HepG2 (cell line): ENCODE measurements at regions not wholly inside any gene's neighbourhood (a gene's known extent, or its start where the extent isn't known, plus 50 kb on each side); places are given as distances from the start of the nearest gene placed in this dataset.

Experiments
- ATAC-seq: fragments of 200-7000 bp; cut with Tn5 transposase; 3 replicates; pipeline ENCODE4 v1.9.1; 2020; ENCODE audit warnings: mild to moderate bottlenecking, moderate library complexity
- BruUV-seq: library from RNA; stranded (reverse); fragments of 400-500 nt; replicated peaks from 2 replicates; lab custom pipeline; 2021; lab: Mats Ljungman, UMichigan
- CTCF ChIA-PET: fragments of 300-600 bp; formaldehyde crosslinking; extraction: SDS; loops from one replicate; lab custom pipeline; 2021; ENCODE audit warnings: low total read pairs, inconsistent platforms, low intra/inter-chr PET ratio; lab: Yijun Ruan, JAX
- POLR2A ChIA-PET: fragments of 350-600 bp; sonication (Branson Sonifier 250); formaldehyde crosslinking; loops from one replicate; lab custom pipeline; 2020; ENCODE audit warnings: antibody characterized with exemption, inconsistent platforms; lab: Yijun Ruan, JAX
- DNase-seq: peaks from one replicate; pipeline ENCODE4 v3.0.0-alpha.2; 2015; ENCODE audit warnings: low spot score
- FAIRE-seq: peaks from 3 replicates; lab custom pipeline; 2011; peaks lifted over from hg19 to GRCh38; lab: Jason Lieb, UNC
- H2AFZ ChIP-seq: one replicate; pipeline ENCODE4 v1.6.1; 2011; ENCODE audit warnings: low read length, inconsistent platforms
- H3K27ac ChIP-seq: fragments of 300-600 bp; 3 replicates; pipeline ENCODE4 v1.8.0; 2011; ENCODE audit warnings: mixed run types, mild to moderate bottlenecking, mixed read lengths, low read length, inconsistent platforms; ENCODE audit not compliant: insufficient read depth; ENCODE audit errors: extremely low read length
- H3K27me3 ChIP-seq, 2 experiments: fragments of 200-600 bp in 1 of 2; 2 replicates in 1 of 2; 3 replicates in 1 of 2; pipeline versions ENCODE4 v1.6.0 to v1.8.0; 2011; ENCODE audit warnings: low read length in 2 of 2, mild to moderate bottlenecking in 2 of 2, moderate library complexity in 2 of 2, inconsistent platforms in 1 of 2; ENCODE audit not compliant: insufficient read depth in 2 of 2, control insufficient read depth in 1 of 2
- H3K36me3 ChIP-seq, 2 experiments: fragments of 200-600 bp in 1 of 2; replicated peaks in 1 of 2; 2 replicates in 1 of 2; 3 replicates in 1 of 2; pipeline versions ENCODE4 v1.5.1 to v1.8.0; 2011; ENCODE audit warnings: low read length in 2 of 2, inconsistent platforms in 1 of 2; ENCODE audit not compliant: insufficient read depth in 2 of 2, control insufficient read depth in 1 of 2
- H3K4me1 ChIP-seq: 2 replicates; pipeline ENCODE4 v1.5.1; 2012; ENCODE audit warnings: low read length, inconsistent platforms; ENCODE audit not compliant: insufficient read depth
- H3K4me2 ChIP-seq: 2 replicates; pipeline ENCODE4 v1.6.0; 2011; ENCODE audit warnings: low read depth, low read length, inconsistent platforms
- H3K4me3 ChIP-seq, 3 experiments: fragments of 200-600 bp in 1 of 3; sonication (generic), shearing (Covaris generic) in 1 of 3; replicated peaks in 1 of 3; 2 replicates each; pipeline ENCODE4 v1.5.1; 2011 to 2016; ENCODE audit warnings: low read length in 3 of 3, inconsistent platforms in 2 of 3, low read depth in 2 of 3, mild to moderate bottlenecking in 2 of 3, control low read depth in 1 of 3, mixed read lengths in 1 of 3; ENCODE audit not compliant: insufficient read depth in 1 of 3
- H3K79me2 ChIP-seq: one replicate; pipeline ENCODE4 v1.6.1; 2011; ENCODE audit warnings: low read length, inconsistent platforms; ENCODE audit not compliant: insufficient read depth
- H3K9ac ChIP-seq: 2 replicates; pipeline ENCODE4 v1.6.0; 2011; ENCODE audit warnings: mild to moderate bottlenecking, low read depth, low read length, inconsistent platforms; ENCODE audit not compliant: insufficient read depth
- H3K9me3 ChIP-seq: 2 replicates; pipeline ENCODE4 v1.5.1; 2012; ENCODE audit warnings: mild to moderate bottlenecking, low read length
- H4K20me1 ChIP-seq: 2 replicates; pipeline ENCODE4 v1.6.0; 2011; ENCODE audit warnings: inconsistent platforms, mild to moderate bottlenecking, low read length, moderate library complexity; ENCODE audit not compliant: insufficient read depth
- EP300 ChIP-seq, 3 experiments: sonication (generic) in 1 of 3; formaldehyde crosslinking in 1 of 3; IDR thresholded peaks; 2 replicates each; pipeline versions ENCODE4 v1.5.1 to v1.6.1; 2011 to 2020; ENCODE audit warnings: low read depth in 2 of 3, low read length in 2 of 3, borderline replicate concordance in 1 of 3, improper control_type of control experiment in 1 of 3, mild to moderate bottlenecking in 1 of 3, missing genetic modification reagents in 1 of 3, moderate library complexity in 1 of 3
- NPAS2 ChIP-seq: sonication (generic); formaldehyde crosslinking; IDR thresholded peaks from 2 replicates; pipeline ENCODE4 v1.8.0; 2022; ENCODE audit warnings: mild to moderate bottlenecking, missing genetic modification reagents, borderline replicate concordance
- PRMT3 ChIP-seq: sonication (generic); formaldehyde crosslinking; IDR thresholded peaks from 2 replicates; pipeline ENCODE4 v1.8.1; 2022; ENCODE audit warnings: low read depth, mild to moderate bottlenecking, moderate library complexity, missing genetic modification reagents, borderline replicate concordance
- RFX3 ChIP-seq: IDR thresholded peaks from 2 replicates; pipeline ENCODE4 v1.6.1; 2016; ENCODE audit warnings: missing biosample characterization, missing genetic modification reagents
- SAFB2 ChIP-seq: sonication (generic); formaldehyde crosslinking; IDR thresholded peaks from 2 replicates; pipeline ENCODE4 v1.5.1; 2020; ENCODE audit warnings: missing genetic modification reagents, low read depth, mild to moderate bottlenecking, borderline replicate concordance
- SP140L ChIP-seq: sonication (generic); formaldehyde crosslinking; IDR thresholded peaks from 2 replicates; pipeline ENCODE4 v1.4.0; 2020; ENCODE audit warnings: missing genetic modification reagents, borderline replicate concordance
- SRY ChIP-seq: sonication (generic); formaldehyde crosslinking; IDR thresholded peaks from 2 replicates; pipeline ENCODE4 v1.8.0; 2022; ENCODE audit warnings: mild to moderate bottlenecking, missing genetic modification reagents
- ZFP36L1 ChIP-seq: sonication (generic); formaldehyde crosslinking; IDR thresholded peaks from 2 replicates; pipeline ENCODE4 v1.8.0; 2022; ENCODE audit warnings: mild to moderate bottlenecking, missing genetic modification reagents, moderate library complexity
- ZFP37 ChIP-seq: sonication (generic); formaldehyde crosslinking; IDR thresholded peaks from 2 replicates; pipeline ENCODE4 v1.4.0; 2020; ENCODE audit warnings: missing genetic modification reagents, borderline replicate concordance
- ZNF251 ChIP-seq: sonication (generic); formaldehyde crosslinking; IDR thresholded peaks from 2 replicates; pipeline ENCODE4 v1.9.0; 2021; ENCODE audit warnings: mild to moderate bottlenecking, missing genetic modification reagents
- ZNF292 ChIP-seq: sonication (generic); formaldehyde crosslinking; IDR thresholded peaks from 2 replicates; pipeline ENCODE4 v1.8.1; 2022; ENCODE audit warnings: mild to moderate bottlenecking, low read depth, missing genetic modification reagents, borderline replicate concordance
- ZNF30 ChIP-seq: sonication (generic); formaldehyde crosslinking; IDR thresholded peaks from 2 replicates; pipeline ENCODE4 v1.5.0; 2020; ENCODE audit warnings: mild to moderate bottlenecking, missing genetic modification reagents
- ZNF446 ChIP-seq: sonication (generic); formaldehyde crosslinking; IDR thresholded peaks from 2 replicates; pipeline ENCODE4 v1.5.0; 2020; ENCODE audit warnings: mild to moderate bottlenecking, missing genetic modification reagents
- ZNF496 ChIP-seq: sonication (generic); formaldehyde crosslinking; IDR thresholded peaks from 2 replicates; pipeline ENCODE4 v1.8.1; 2023; ENCODE audit warnings: mild to moderate bottlenecking, moderate library complexity, missing genetic modification reagents; ENCODE audit not compliant: insufficient replicate concordance
- WGBS: methylation state at CpG from one replicate; pipeline ENCODE4 v1.1.6; 2017; ENCODE audit warnings: low lambda C conversion rate; 5-methylcytosine and 5-hydroxymethylcytosine counted together
- in situ Hi-C: cut with HindIII; loops from 2 replicates; pipeline ENCODE4 v1.10.0; 2017; ENCODE audit warnings: low pct_unique_long_range_greater_than_20kb; ENCODE audit not compliant: extremely low pct_ligation_motif_present
- intact Hi-C: fragments of 100-400 bp; cut with micrococcal nuclease; formaldehyde crosslinking; loops from one replicate; pipeline ENCODE4 v1.10.0; 2022; ENCODE audit not compliant: unreplicated experiment
- TF ChIP-seq, protein P1 (sequence below): sonication (generic); formaldehyde crosslinking; IDR thresholded peaks from 2 replicates; pipeline ENCODE4 v1.4.0; 2020; ENCODE audit warnings: missing genetic modification reagents
- TF ChIP-seq, protein P2 (sequence below): fragments of 450-650 bp; IDR thresholded peaks from 2 replicates; pipeline ENCODE4 v1.6.1; 2017

DNA sequence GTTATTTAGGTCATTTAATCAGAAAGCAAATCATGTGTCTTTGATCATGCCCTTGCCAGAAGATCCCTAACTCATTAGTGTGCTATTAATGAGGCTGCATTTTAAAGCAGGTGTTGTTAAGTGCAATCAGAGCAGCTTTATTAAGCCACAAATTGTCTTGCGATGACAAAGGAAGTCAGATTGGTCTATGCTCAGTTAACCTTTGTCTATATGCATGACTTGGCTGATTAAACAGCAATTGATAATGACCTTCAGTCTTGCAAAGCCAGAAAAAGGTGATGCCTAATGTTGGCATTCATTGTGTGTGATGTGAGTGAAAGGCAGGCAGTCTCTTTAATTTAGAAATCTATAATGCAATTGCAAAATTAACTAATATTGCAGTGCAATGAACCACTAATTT is 166.9 kb downstream of the RND3 start:
- Histone ChIP-seq H3K9me3 (peaks cover 77% of the 10 kb centered on the region), H3K4me1 (no peaks in the 10 kb centered on the region), H3K27ac (no peak overlapping the region), H4K20me1 (no peaks in the 10 kb centered on the region), H3K9ac (no peak overlapping the region), H3K36me3 (no peaks in the 10 kb centered on the region)
- TF ChIP-seq ZFP37 (no peak), SP140L (CRISPR knock-in tag) (no peak), ZNF496 (CRISPR knock-in tag) (no peak), ZFP36L1 (CRISPR knock-in tag) (no peak), ZNF251 (CRISPR knock-in tag) (no peak), ZNF446 (CRISPR knock-in tag) (no peak), SRY (CRISPR knock-in tag) (no peak), SAFB2 (CRISPR knock-in tag) (no peak)
- TF ChIP-seq, all 625 proteins: peak for 0
- 0% methylated on average over 1 of the region's 1 CpG for WGBS
- DNase-seq = no peak
- CTCF ChIA-PET = no interaction called here
- POLR2A ChIA-PET = no interaction called here
- Histone ChIP-seq H3K4me3 (no peak overlapping the region), H3K79me2 (no peaks in the 10 kb centered on the region), H3K4me2 (no peak overlapping the region), H2AFZ (no peak overlapping the region), H3K27me3 (no peaks in the 10 kb centered on the region)
- in situ Hi-C loops (no loop called here), intact Hi-C loops (no loop called here)
- FAIRE-seq = no peak
- BruUV-seq = no TSS peak
- no peak for ATAC-seq

- BruUV-seq = no TSS peak
- Histone ChIP-seq H2AFZ (no peak overlapping the region), H3K4me3 (no peak overlapping the region), H3K9ac (no peak overlapping the region), H3K27me3 (no peaks in the 10 kb centered on the region), H3K4me1 (no peaks in the 10 kb centered on the region), H3K27ac (no peak overlapping the region), H3K36me3 (no peaks in the 10 kb centered on the region), H4K20me1 (no peaks in the 10 kb centered on the region), H3K79me2 (no peaks in the 10 kb centered on the region), H3K9me3 (peaks cover 76% of the 10 kb centered on the region), H3K4me2 (no peak overlapping the region)
- no peak for ATAC-seq
- CTCF ChIA-PET = no interaction called here
- intact Hi-C loops = no loop called here
- 16% methylated on average over 4 of the region's 4 CpGs for WGBS
- POLR2A ChIA-PET = no interaction called here
- no peak for FAIRE-seq
- DNase-seq = no peak
- in situ Hi-C loops = no loop called here
- TF ChIP-seq, protein P1, sequence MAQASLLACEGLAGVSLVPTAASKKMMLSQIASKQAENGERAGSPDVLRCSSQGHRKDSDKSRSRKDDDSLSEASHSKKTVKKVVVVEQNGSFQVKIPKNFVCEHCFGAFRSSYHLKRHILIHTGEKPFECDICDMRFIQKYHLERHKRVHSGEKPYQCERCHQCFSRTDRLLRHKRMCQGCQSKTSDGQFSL (CRISPR knock-in tag) = no peak
- TF ChIP-seq ZNF292 (CRISPR knock-in tag) (no peak), PRMT3 (CRISPR knock-in tag) (no peak), ZNF30 (CRISPR knock-in tag) (no peak), EP300 (IDR thresholded peaks at IDR 0.05; ENCODE audit: low read depth in 2 of 2, low read length in 2 of 2) (no peak), EP300 (CRISPR knock-in tag; IDR thresholded peaks at IDR 0.05; ENCODE audit: borderline replicate concordance) (no peak), NPAS2 (CRISPR knock-in tag) (no peak), RFX3 (CRISPR knock-in tag) (no peak)
- TF ChIP-seq, protein P2, sequence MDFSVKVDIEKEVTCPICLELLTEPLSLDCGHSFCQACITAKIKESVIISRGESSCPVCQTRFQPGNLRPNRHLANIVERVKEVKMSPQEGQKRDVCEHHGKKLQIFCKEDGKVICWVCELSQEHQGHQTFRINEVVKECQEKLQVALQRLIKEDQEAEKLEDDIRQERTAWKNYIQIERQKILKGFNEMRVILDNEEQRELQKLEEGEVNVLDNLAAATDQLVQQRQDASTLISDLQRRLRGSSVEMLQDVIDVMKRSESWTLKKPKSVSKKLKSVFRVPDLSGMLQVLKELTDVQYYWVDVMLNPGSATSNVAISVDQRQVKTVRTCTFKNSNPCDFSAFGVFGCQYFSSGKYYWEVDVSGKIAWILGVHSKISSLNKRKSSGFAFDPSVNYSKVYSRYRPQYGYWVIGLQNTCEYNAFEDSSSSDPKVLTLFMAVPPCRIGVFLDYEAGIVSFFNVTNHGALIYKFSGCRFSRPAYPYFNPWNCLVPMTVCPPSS = no peak
Measured at GRCh38 chr2:150319658-150320555, 167.6 kb downstream of the RND3 start.
